Naive thymus-derived CD8-positive, alpha-beta T cell (primary cell): ENCODE measurements at regions not wholly inside any gene's neighbourhood (a gene's known extent, or its start where the extent isn't known, plus 50 kb on each side); places are given as distances from the start of the nearest gene placed in this dataset.

Experiments used
- ATAC-seq, 2 donors: fragments of 150-1000 bp; cut with Tn5 transposase in 1 of 2; sonication (Bioruptor Pico), chemical (Tn5 transposase) in 1 of 2; 1 replicate in 1 of 2; 2 replicates in 1 of 2; pipeline ENCODE4 v1.10.0; 2021; ENCODE audit warnings: mild to moderate bottlenecking in 2 of 2, moderate library complexity in 2 of 2
- POLR2A ChIA-PET: fragments of 350-600 bp; sonication (Branson Sonifier 250); formaldehyde crosslinking; loops from one replicate; lab custom pipeline; 2021; ENCODE audit warnings: antibody characterized with exemption; lab: Charles Lee
- DNase-seq, 10 donors: peaks; one replicate each; pipeline versions ENCODE4 v3.0.0 to v3.0.0-alpha.2; 2020 to 2022
- H3K27ac Mint-ChIP-seq, 10 donors: one replicate each; pipeline ENCODE4 v1.8.0; 2020 to 2022; ENCODE audit warnings: mild to moderate bottlenecking in 10 of 10, mixed read lengths in 10 of 10, moderate library complexity in 4 of 10, inconsistent platforms in 1 of 10
- H3K27me3 Mint-ChIP-seq, 5 donors: one replicate each; pipeline ENCODE4 v1.8.0; 2021 to 2022; ENCODE audit warnings: mixed read lengths in 5 of 5
- H3K36me3 Mint-ChIP-seq, 3 donors: one replicate each; pipeline ENCODE4 v1.8.0; 2020 to 2022; ENCODE audit warnings: mixed read lengths in 3 of 3, mild to moderate bottlenecking in 2 of 3, inconsistent platforms in 1 of 3
- H3K4me1 Mint-ChIP-seq, 4 donors: one replicate each; pipeline ENCODE4 v1.8.0; 2021 to 2022; ENCODE audit warnings: mixed read lengths in 4 of 4
- H3K4me3 Mint-ChIP-seq, 10 donors: one replicate each; pipeline ENCODE4 v1.8.0; 2020 to 2022; ENCODE audit warnings: mild to moderate bottlenecking in 10 of 10, mixed read lengths in 10 of 10, moderate library complexity in 6 of 10, inconsistent platforms in 1 of 10
- H3K9me3 Mint-ChIP-seq, 9 donors: one replicate each; pipeline ENCODE4 v1.8.0; 2020 to 2022; ENCODE audit warnings: mixed read lengths in 9 of 9, mild to moderate bottlenecking in 3 of 9, inconsistent platforms in 1 of 9, moderate library complexity in 1 of 9

DNA sequence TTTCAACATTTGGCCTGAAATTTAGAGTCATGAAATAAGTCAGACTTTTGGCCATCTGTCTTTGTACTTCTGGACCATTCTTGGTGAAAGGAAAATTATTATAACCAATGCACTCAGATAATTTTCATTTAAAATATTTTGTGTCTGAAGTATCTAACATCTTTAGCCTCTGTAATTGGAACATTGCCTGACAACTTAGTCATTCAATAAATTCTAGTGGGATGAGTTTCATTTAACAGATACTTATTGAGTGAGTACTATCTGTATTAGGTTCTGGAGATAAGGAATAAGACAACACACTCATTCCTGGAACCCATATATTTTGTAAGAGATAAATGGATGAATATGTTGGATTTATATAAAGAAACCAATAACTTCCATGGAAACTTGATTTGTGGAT, 536.0 kb downstream of the BCKDHB start:
- peaks cover 0 to 3% (median 0%) of the 10 kb centered on the region in 5 donors for H3K27me3 Mint-ChIP-seq

DNA sequence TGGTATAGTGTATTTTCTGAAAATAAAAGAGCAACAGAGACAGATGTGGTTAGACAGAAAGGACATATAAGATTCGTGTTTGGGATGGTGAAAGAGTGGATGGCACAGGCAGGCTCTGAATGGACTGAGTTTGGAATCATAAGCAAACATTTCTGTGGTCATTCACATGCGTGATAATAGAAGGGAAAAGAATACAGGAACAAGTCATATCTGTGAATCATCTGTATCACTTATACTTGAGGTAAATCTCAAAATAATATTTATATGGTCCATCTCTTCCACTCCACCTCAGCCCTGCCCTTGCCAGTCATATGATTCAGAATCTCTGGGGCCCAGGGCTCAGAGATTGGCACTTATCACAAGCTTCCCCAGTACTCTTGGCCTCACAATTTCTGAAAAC, 535.1 kb downstream of the BCKDHB start:
- Mint-ChIP-seq H3K27me3 (peaks cover 0 to 3% (median 1%) of the 10 kb centered on the region in 5 donors), H3K4me3 (no peak overlapping the region)

More for the DNA sequence above, 536.0 kb downstream of the BCKDHB start:
- Mint-ChIP-seq H3K4me1 (no peaks in the 10 kb centered on the region), H3K9me3 (peaks cover 0 to 12% (median 2%) of the 10 kb centered on the region in 9 donors), H3K36me3 (no peaks in the 10 kb centered on the region), H3K4me3 (no peak overlapping the region), H3K27ac (no peak overlapping the region)
- no peak for DNase-seq
- ATAC-seq: no peak
- POLR2A ChIA-PET: no interaction called here

DNA sequence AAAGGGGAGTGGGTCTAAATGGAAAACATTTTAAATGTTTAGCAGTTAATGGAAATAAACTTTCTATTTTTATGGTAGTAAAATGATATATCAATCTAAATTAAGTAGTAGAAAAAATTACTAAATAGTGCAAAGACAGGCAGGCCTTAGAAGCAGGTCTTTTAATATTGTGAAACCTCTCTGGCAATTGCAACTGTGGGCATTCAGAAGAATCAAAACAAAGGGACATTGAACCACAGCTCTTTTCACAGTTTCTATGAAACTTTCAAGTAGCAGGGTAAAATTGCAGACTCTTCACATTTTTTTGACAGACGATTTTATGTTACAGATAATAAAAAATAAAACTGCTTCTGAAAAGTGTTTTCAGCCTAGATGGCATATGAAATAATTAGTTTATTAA, 533.7 kb downstream of the BCKDHB start:
- DNase-seq (no peak), ATAC-seq (no peak)
- Mint-ChIP-seq H3K9me3 (peaks cover 0 to 10% (median 0%) of the 10 kb centered on the region in 9 donors), H3K4me1 (no peaks in the 10 kb centered on the region), H3K4me3 (no peak overlapping the region), H3K36me3 (no peaks in the 10 kb centered on the region), H3K27ac (no peak overlapping the region), H3K27me3 (peaks cover 0 to 16% (median 2%) of the 10 kb centered on the region in 5 donors)
- POLR2A ChIA-PET: no interaction called here

More for the DNA sequence above, 535.1 kb downstream of the BCKDHB start:
- no peak overlapping the region for H3K27ac Mint-ChIP-seq
- H3K36me3 Mint-ChIP-seq: no peaks in the 10 kb centered on the region
- no peaks in the 10 kb centered on the region for H3K4me1 Mint-ChIP-seq
- POLR2A ChIA-PET: no interaction called here
- DNase-seq (no peak), ATAC-seq (no peak)
- H3K9me3 Mint-ChIP-seq: peaks cover 0 to 12% (median 2%) of the 10 kb centered on the region in 9 donors

- no peak overlapping the region for H3K27ac Mint-ChIP-seq
- DNase-seq: no peak
- H3K36me3 Mint-ChIP-seq: no peaks in the 10 kb centered on the region
Measured at GRCh38 chr6:80639181-80639629, 532.7 kb downstream of the BCKDHB start.

GRCh38 chr6:80638213-80639055, 532.0 kb downstream of the BCKDHB start:
- Mint-ChIP-seq H3K27ac (no peak overlapping the region), H3K36me3 (no peaks in the 10 kb centered on the region), H3K4me1 (no peaks in the 10 kb centered on the region), H3K4me3 (no peak overlapping the region), H3K9me3 (peaks cover 0 to 5% (median 0%) of the 10 kb centered on the region in 9 donors), H3K27me3 (peaks cover 0 to 16% (median 2%) of the 10 kb centered on the region in 5 donors)
- POLR2A ChIA-PET: no interaction called here
- DNase-seq (no peak), ATAC-seq (no peak)

More at GRCh38 chr6:80639181-80639629, 532.7 kb downstream of the BCKDHB start:
- no peak for ATAC-seq
- no peaks in the 10 kb centered on the region for H3K4me1 Mint-ChIP-seq
- H3K27me3 Mint-ChIP-seq: peaks cover 0 to 16% (median 2%) of the 10 kb centered on the region in 5 donors
- H3K4me3 Mint-ChIP-seq: no peak overlapping the region
- POLR2A ChIA-PET: no interaction called here
- H3K9me3 Mint-ChIP-seq: peaks cover 0 to 5% (median 0%) of the 10 kb centered on the region in 9 donors

GRCh38 chr6:80637312-80637711, 530.8 kb downstream of the BCKDHB start:
- POLR2A ChIA-PET: no interaction called here
- H3K36me3 Mint-ChIP-seq: no peaks in the 10 kb centered on the region
- DNase-seq (no peak), ATAC-seq (no peak)
- H3K27ac Mint-ChIP-seq: no peak overlapping the region
- no peaks in the 10 kb centered on the region for H3K4me1 Mint-ChIP-seq
- peaks cover 0 to 5% (median 0%) of the 10 kb centered on the region in 9 donors for H3K9me3 Mint-ChIP-seq
- H3K27me3 Mint-ChIP-seq: peaks cover 0 to 16% (median 2%) of the 10 kb centered on the region in 5 donors
- H3K4me3 Mint-ChIP-seq: no peak overlapping the region

- peaks cover 0 to 16% (median 2%) of the 10 kb centered on the region in 5 donors for H3K27me3 Mint-ChIP-seq
- H3K4me3 Mint-ChIP-seq: no peak overlapping the region
- H3K4me1 Mint-ChIP-seq: no peaks in the 10 kb centered on the region
- H3K27ac Mint-ChIP-seq: no peak overlapping the region
- POLR2A ChIA-PET: no interaction called here
- no peaks in the 10 kb centered on the region for H3K36me3 Mint-ChIP-seq
- DNase-seq: no peak
- no peak for ATAC-seq
- peaks cover 0 to 5% (median 0%) of the 10 kb centered on the region in 9 donors for H3K9me3 Mint-ChIP-seq
Measured at GRCh38 chr6:80636689-80637088, 530.2 kb downstream of the BCKDHB start.

DNA sequence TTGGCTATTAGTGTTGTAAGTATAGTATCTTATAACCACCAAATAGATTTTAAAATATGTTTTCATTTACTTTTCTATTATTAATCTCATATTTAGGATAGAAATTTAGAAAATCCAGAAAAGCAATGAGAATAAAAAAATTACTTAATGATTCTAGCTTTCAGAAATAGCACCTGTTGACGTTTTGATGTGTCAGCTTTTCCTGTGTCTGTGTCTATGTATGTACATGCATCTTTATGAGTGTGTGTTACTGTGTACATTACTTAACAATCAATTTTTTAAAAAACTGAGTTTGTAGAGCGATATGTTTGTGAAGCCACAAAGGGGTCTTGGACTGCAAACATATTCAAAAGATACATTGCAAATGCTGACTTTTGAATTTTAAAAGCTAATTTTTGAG, 526.9 kb downstream of the BCKDHB start:
- ATAC-seq (no peak), DNase-seq (no peak)
- H3K27ac Mint-ChIP-seq: no peak overlapping the region
- peaks cover 0 to 16% (median 2%) of the 10 kb centered on the region in 5 donors for H3K27me3 Mint-ChIP-seq
- no peak overlapping the region for H3K4me3 Mint-ChIP-seq
- POLR2A ChIA-PET: no interaction called here
- no peaks in the 10 kb centered on the region for H3K36me3 Mint-ChIP-seq
- peaks cover 0 to 5% (median 0%) of the 10 kb centered on the region in 9 donors for H3K9me3 Mint-ChIP-seq
- H3K4me1 Mint-ChIP-seq: no peaks in the 10 kb centered on the region

DNA sequence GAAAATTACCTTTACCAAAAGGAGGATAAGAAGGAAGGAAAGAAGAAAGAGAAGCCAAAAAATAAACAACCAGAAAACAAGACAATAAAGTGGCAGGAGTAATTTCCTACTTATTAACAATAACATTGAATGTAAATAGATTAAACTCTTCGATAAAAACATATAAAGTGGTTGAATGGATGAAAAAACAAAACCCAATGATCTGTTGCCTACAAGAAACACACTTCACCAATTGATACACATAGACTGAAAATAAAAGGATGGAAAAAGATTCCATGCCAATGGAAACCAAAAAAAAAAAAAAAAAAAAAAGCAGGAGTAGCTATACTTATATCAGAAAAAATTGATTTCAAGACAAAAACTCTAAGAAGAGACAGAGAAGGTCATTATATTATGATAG, 518.9 kb downstream of the BCKDHB start:
- H3K4me1 Mint-ChIP-seq: no peaks in the 10 kb centered on the region

GRCh38 chr6:80623066-80623815, 516.8 kb downstream of the BCKDHB start:
- Mint-ChIP-seq H3K4me1 (no peaks in the 10 kb centered on the region), H3K27me3 (peaks cover 0 to 3% (median 0%) of the 10 kb centered on the region in 5 donors), H3K9me3 (peaks cover 0 to 35% (median 12%) of the 10 kb centered on the region in 9 donors), H3K27ac (no peak overlapping the region), H3K36me3 (peaks cover 0 to 14% (median 2%) of the 10 kb centered on the region in 3 donors), H3K4me3 (no peak overlapping the region)
- no peak for ATAC-seq
- POLR2A ChIA-PET: no interaction called here
- DNase-seq: no peak

More for the DNA sequence above, 518.9 kb downstream of the BCKDHB start:
- Mint-ChIP-seq H3K36me3 (peaks cover 0 to 14% (median 2%) of the 10 kb centered on the region in 3 donors), H3K4me3 (no peak overlapping the region), H3K27ac (no peak overlapping the region), H3K27me3 (peaks cover 0 to 3% (median 0%) of the 10 kb centered on the region in 5 donors), H3K9me3 (peaks cover 0 to 29% (median 11%) of the 10 kb centered on the region in 9 donors)
- POLR2A ChIA-PET: no interaction called here
- DNase-seq: no peak
- no peak for ATAC-seq

DNA sequence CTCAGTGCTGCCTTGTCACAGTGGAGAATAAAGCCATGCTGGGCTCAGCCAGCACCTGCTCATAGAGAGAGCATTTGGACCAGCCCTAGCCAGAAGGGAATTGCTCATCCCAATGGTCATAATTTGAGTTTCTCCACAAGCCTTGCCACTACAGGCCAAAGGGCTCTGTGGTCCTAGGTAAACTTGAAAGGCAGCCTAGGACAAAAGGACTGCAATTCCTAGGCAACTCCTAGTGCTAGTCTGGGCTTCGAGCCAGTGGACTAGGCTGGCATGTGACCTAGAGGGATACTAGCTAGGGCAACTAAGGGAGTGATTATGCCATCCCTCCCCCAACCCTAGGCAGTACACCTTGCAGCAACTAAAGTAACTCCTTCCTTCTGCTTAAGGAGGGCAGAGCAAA, 516.2 kb downstream of the BCKDHB start:
- Mint-ChIP-seq H3K4me3 (no peak overlapping the region), H3K36me3 (peaks cover 0 to 14% (median 2%) of the 10 kb centered on the region in 3 donors), H3K27me3 (peaks cover 0 to 3% (median 0%) of the 10 kb centered on the region in 5 donors), H3K27ac (no peak overlapping the region), H3K9me3 (peaks cover 0 to 35% (median 14%) of the 10 kb centered on the region in 9 donors), H3K4me1 (no peaks in the 10 kb centered on the region)
- DNase-seq: no peak
- ATAC-seq: no peak
- POLR2A ChIA-PET: no interaction called here

DNA sequence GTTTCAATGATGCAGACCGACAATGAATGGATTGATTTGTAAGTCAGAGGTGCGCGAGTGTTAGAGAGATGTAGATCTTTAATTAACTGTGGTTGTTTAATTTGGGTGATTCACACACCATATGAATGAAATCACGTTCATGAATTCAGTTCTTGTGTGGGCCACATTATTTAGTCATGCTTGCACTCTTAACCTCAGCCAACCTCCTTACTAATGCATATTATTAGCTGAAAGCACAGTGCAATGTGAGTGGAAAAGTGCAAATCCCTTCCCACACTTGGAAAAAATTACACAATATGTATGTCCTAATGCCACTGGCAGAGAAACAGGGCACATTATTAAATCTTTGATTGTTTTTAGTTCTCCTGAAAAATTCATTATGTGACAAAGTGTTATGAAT, 512.5 kb downstream of the BCKDHB start:
- DNase-seq (no peak), ATAC-seq (no peak)
- Mint-ChIP-seq H3K27me3 (peaks cover 0 to 6% (median 0%) of the 10 kb centered on the region in 5 donors), H3K4me1 (no peaks in the 10 kb centered on the region), H3K9me3 (peaks cover 0 to 22% (median 5%) of the 10 kb centered on the region in 9 donors), H3K4me3 (no peak overlapping the region), H3K36me3 (no peaks in the 10 kb centered on the region), H3K27ac (no peak overlapping the region)
- POLR2A ChIA-PET: no interaction called here

- H3K4me3 Mint-ChIP-seq: no peak overlapping the region
- no peaks in the 10 kb centered on the region for H3K36me3 Mint-ChIP-seq
- ATAC-seq: no peak
- no peak for DNase-seq
- no peak overlapping the region for H3K27ac Mint-ChIP-seq
- peaks cover 0 to 14% (median 2%) of the 10 kb centered on the region in 9 donors for H3K9me3 Mint-ChIP-seq
- POLR2A ChIA-PET: no interaction called here
- H3K27me3 Mint-ChIP-seq: peaks cover 0 to 25% (median 5%) of the 10 kb centered on the region in 5 donors
- no peaks in the 10 kb centered on the region for H3K4me1 Mint-ChIP-seq
Measured at GRCh38 chr6:80610846-80611245, 504.4 kb downstream of the BCKDHB start.
